Naive thymus-derived CD4-positive, alpha-beta T cell (primary cell): ENCODE measurements at regions not wholly inside any gene's neighbourhood (a gene's known extent, or its start where the extent isn't known, plus 50 kb on each side); places are given as distances from the start of the nearest gene placed in this dataset.

Experiments
- ATAC-seq: fragments of 150-1000 bp; cut with Tn5 transposase; 2 replicates; pipeline ENCODE4 v1.10.0; 2021; ENCODE audit warnings: mild to moderate bottlenecking, moderate library complexity
- CTCF ChIA-PET: fragments of 350-600 bp; sonication (Branson Sonifier 250); formaldehyde crosslinking; loops from one replicate; lab custom pipeline; 2021; ENCODE audit warnings: antibody characterized with exemption; lab: Charles Lee
- POLR2A ChIA-PET: fragments of 350-600 bp; sonication (Branson Sonifier 250); formaldehyde crosslinking; loops from one replicate; lab custom pipeline; 2021; ENCODE audit warnings: antibody characterized with exemption, inconsistent platforms; lab: Charles Lee
- DNase-seq, 9 donors: peaks; one replicate each; pipeline versions ENCODE4 v3.0.0 to v3.0.0-alpha.2; 2020 to 2022; ENCODE audit warnings: mixed read lengths in 1 of 9
- H3K27ac ChIP-seq: one replicate; pipeline ENCODE4 v1.7.0; 2013; ENCODE audit warnings: mild to moderate bottlenecking, low read depth, low read length, moderate library complexity
- H3K27me3 ChIP-seq, 2 donors: one replicate each; pipeline ENCODE4 v1.7.0; 2013; ENCODE audit warnings: low read length in 2 of 2, mild to moderate bottlenecking in 2 of 2, moderate library complexity in 2 of 2; ENCODE audit not compliant: control insufficient read depth in 2 of 2, insufficient read depth in 2 of 2
- H3K36me3 ChIP-seq, 3 experiments: 1 replicate in 2 of 3; 2 replicates in 1 of 3; pipeline ENCODE4 v1.7.0; 2013; ENCODE audit warnings: low read length in 3 of 3, mild to moderate bottlenecking in 3 of 3, moderate library complexity in 1 of 3; ENCODE audit not compliant: insufficient read depth in 3 of 3, control insufficient read depth in 2 of 3
- H3K4me1 ChIP-seq, 2 donors: one replicate each; pipeline ENCODE4 v1.7.0; 2013; ENCODE audit warnings: low read length in 2 of 2, mild to moderate bottlenecking in 2 of 2, moderate library complexity in 1 of 2; ENCODE audit not compliant: control insufficient read depth in 2 of 2, insufficient read depth in 2 of 2
- H3K4me3 ChIP-seq: 2 replicates; pipeline ENCODE4 v1.7.0; 2013; ENCODE audit warnings: mild to moderate bottlenecking, low read length
- H3K9me3 ChIP-seq, 3 experiments: 1 replicate in 2 of 3; 2 replicates in 1 of 3; pipeline ENCODE4 v1.7.0; 2013; ENCODE audit warnings: low read length in 3 of 3; ENCODE audit not compliant: control insufficient read depth in 2 of 3
- H3K27ac Mint-ChIP-seq, 9 donors: one replicate each; pipeline ENCODE4 v1.8.0; 2020 to 2022; ENCODE audit warnings: mixed read lengths in 9 of 9, mild to moderate bottlenecking in 8 of 9, moderate library complexity in 5 of 9, inconsistent platforms in 2 of 9
- H3K27me3 Mint-ChIP-seq, 5 donors: one replicate each; pipeline ENCODE4 v1.8.0; 2021 to 2022; ENCODE audit warnings: mixed read lengths in 5 of 5, mild to moderate bottlenecking in 1 of 5
- H3K36me3 Mint-ChIP-seq, 5 donors: one replicate each; pipeline ENCODE4 v1.8.0; 2020 to 2022; ENCODE audit warnings: mixed read lengths in 5 of 5, mild to moderate bottlenecking in 3 of 5, inconsistent platforms in 1 of 5
- H3K4me1 Mint-ChIP-seq, 7 donors: one replicate each; pipeline ENCODE4 v1.8.0; 2020 to 2022; ENCODE audit warnings: mixed read lengths in 7 of 7, mild to moderate bottlenecking in 3 of 7, inconsistent platforms in 1 of 7
- H3K4me3 Mint-ChIP-seq, 10 donors: one replicate each; pipeline ENCODE4 v1.8.0; 2020 to 2022; ENCODE audit warnings: mild to moderate bottlenecking in 10 of 10, mixed read lengths in 10 of 10, moderate library complexity in 6 of 10, inconsistent platforms in 2 of 10
- H3K9me3 Mint-ChIP-seq, 11 donors: one replicate each; pipeline ENCODE4 v1.8.0; 2020 to 2022; ENCODE audit warnings: mixed read lengths in 11 of 11, mild to moderate bottlenecking in 4 of 11, inconsistent platforms in 1 of 11, moderate library complexity in 1 of 11
- intact Hi-C, 2 donors: fragments of 100-400 bp; cut with micrococcal nuclease; formaldehyde crosslinking; loops; one replicate each; pipeline ENCODE4 v1.15.1; 2023

GRCh38 chr9:18362166-18362565 is 111.8 kb upstream of the ADAMTSL1 start:
- CTCF ChIA-PET, result interaction anchor here (0.5 kb wide), 1 partner anchor 476 kb away, joined by 3 read pairs; no protein-coding TSS in a partner anchor
- Mint-ChIP-seq H3K4me3 (no peak overlapping the region), H3K36me3 (no peaks in the 10 kb centered on the region), H3K27me3 (peaks cover 0 to 10% (median 0%) of the 10 kb centered on the region in 5 donors), H3K9me3 (peaks cover 0 to 4% (median 0%) of the 10 kb centered on the region in 11 donors), H3K27ac (no peak overlapping the region), H3K4me1 (no peaks in the 10 kb centered on the region)
- no peak overlapping the region for H3K27ac ChIP-seq
- DNase-seq (no peak), ATAC-seq (no peak)
- POLR2A ChIA-PET, result no interaction called here
- H3K4me1 ChIP-seq, result no peaks in the 10 kb centered on the region
- H3K27me3 ChIP-seq, result no peaks in the 10 kb centered on the region
- H3K36me3 ChIP-seq, result no peaks in the 10 kb centered on the region
- intact Hi-C loops, result no loop called here
- no peaks in the 10 kb centered on the region for H3K9me3 ChIP-seq
- H3K4me3 ChIP-seq, result no peak overlapping the region

GRCh38 chr9:18362901-18363685 is 110.9 kb upstream of the ADAMTSL1 start:
- no peak overlapping the region for H3K4me3 ChIP-seq
- Mint-ChIP-seq H3K9me3 (peaks cover 0 to 4% (median 0%) of the 10 kb centered on the region in 11 donors), H3K36me3 (no peaks in the 10 kb centered on the region), H3K27me3 (peaks cover 0 to 10% (median 0%) of the 10 kb centered on the region in 5 donors), H3K4me1 (no peaks in the 10 kb centered on the region), H3K4me3 (no peak overlapping the region), H3K27ac (no peak overlapping the region)
- H3K9me3 ChIP-seq, result no peaks in the 10 kb centered on the region
- intact Hi-C loops, result no loop called here
- no peaks in the 10 kb centered on the region for H3K4me1 ChIP-seq
- ATAC-seq (no peak), DNase-seq (no peak)
- H3K27ac ChIP-seq, result no peak overlapping the region
- ChIA-PET CTCF (no interaction called here), POLR2A (no interaction called here)
- H3K27me3 ChIP-seq, result no peaks in the 10 kb centered on the region
- no peaks in the 10 kb centered on the region for H3K36me3 ChIP-seq

- Histone ChIP-seq H3K27ac (no peak overlapping the region), H3K9me3 (no peaks in the 10 kb centered on the region), H3K27me3 (no peaks in the 10 kb centered on the region), H3K4me1 (no peaks in the 10 kb centered on the region), H3K4me3 (no peak overlapping the region), H3K36me3 (no peaks in the 10 kb centered on the region)
- H3K36me3 Mint-ChIP-seq, result no peaks in the 10 kb centered on the region
- ChIA-PET CTCF (no interaction called here), POLR2A (no interaction called here)
- DNase-seq, result no peak
- no peak overlapping the region for H3K4me3 Mint-ChIP-seq
- peaks cover 0 to 4% (median 0%) of the 10 kb centered on the region in 11 donors for H3K9me3 Mint-ChIP-seq
- intact Hi-C loops, result no loop called here
- no peaks in the 10 kb centered on the region for H3K4me1 Mint-ChIP-seq
- peaks cover 0 to 18% (median 0%) of the 10 kb centered on the region in 5 donors for H3K27me3 Mint-ChIP-seq
- no peak overlapping the region for H3K27ac Mint-ChIP-seq
- ATAC-seq, result no peak
These were observed 108.3 kb upstream of the ADAMTSL1 start for GRCh38 chr9:18365651-18366050.

GRCh38 chr9:18366184-18366583 is 107.8 kb upstream of the ADAMTSL1 start:
- Mint-ChIP-seq H3K9me3 (peaks cover 0 to 4% (median 0%) of the 10 kb centered on the region in 11 donors), H3K27me3 (peaks cover 0 to 13% (median 0%) of the 10 kb centered on the region in 5 donors), H3K27ac (no peak overlapping the region), H3K36me3 (no peaks in the 10 kb centered on the region), H3K4me1 (no peaks in the 10 kb centered on the region), H3K4me3 (no peak overlapping the region)
- DNase-seq (no peak), ATAC-seq (no peak)
- intact Hi-C loops, result no loop called here
- CTCF ChIA-PET, result no interaction called here
- POLR2A ChIA-PET, result no interaction called here
- H3K27ac ChIP-seq, result no peak overlapping the region
- no peaks in the 10 kb centered on the region for H3K9me3 ChIP-seq
- H3K4me3 ChIP-seq, result no peak overlapping the region
- no peaks in the 10 kb centered on the region for H3K36me3 ChIP-seq
- H3K4me1 ChIP-seq, result no peaks in the 10 kb centered on the region
- H3K27me3 ChIP-seq, result no peaks in the 10 kb centered on the region

GRCh38 chr9:18368206-18368605 is 105.7 kb upstream of the ADAMTSL1 start:
- H3K9me3 Mint-ChIP-seq, result peaks cover 0 to 4% (median 0%) of the 10 kb centered on the region in 11 donors
- Histone ChIP-seq H3K36me3 (no peaks in the 10 kb centered on the region), H3K9me3 (no peaks in the 10 kb centered on the region), H3K27ac (no peak overlapping the region), H3K27me3 (no peaks in the 10 kb centered on the region), H3K4me1 (no peaks in the 10 kb centered on the region), H3K4me3 (no peak overlapping the region)
- CTCF ChIA-PET, result no interaction called here
- intact Hi-C loops, result no loop called here
- POLR2A ChIA-PET, result no interaction called here
- DNase-seq (no peak), ATAC-seq (no peak)
- no peak overlapping the region for H3K27ac Mint-ChIP-seq
- peaks cover 0 to 13% (median 0%) of the 10 kb centered on the region in 5 donors for H3K27me3 Mint-ChIP-seq
- H3K36me3 Mint-ChIP-seq, result no peaks in the 10 kb centered on the region
- H3K4me1 Mint-ChIP-seq, result no peaks in the 10 kb centered on the region
- no peak overlapping the region for H3K4me3 Mint-ChIP-seq

GRCh38 chr9:18371141-18371540 is 102.8 kb upstream of the ADAMTSL1 start:
- Histone ChIP-seq H3K4me1 (no peaks in the 10 kb centered on the region), H3K36me3 (no peaks in the 10 kb centered on the region), H3K4me3 (no peak overlapping the region), H3K9me3 (no peaks in the 10 kb centered on the region), H3K27me3 (no peaks in the 10 kb centered on the region), H3K27ac (no peak overlapping the region)
- intact Hi-C loops, result no loop called here
- CTCF ChIA-PET, result no interaction called here
- POLR2A ChIA-PET, result interaction anchor here (0.6 kb wide), 1 partner anchor 1424 kb away, joined by 3 read pairs; no protein-coding TSS in a partner anchor
- Mint-ChIP-seq H3K27me3 (peaks cover 0 to 13% (median 3%) of the 10 kb centered on the region in 5 donors), H3K4me3 (no peak overlapping the region), H3K27ac (no peak overlapping the region), H3K4me1 (no peaks in the 10 kb centered on the region), H3K36me3 (no peaks in the 10 kb centered on the region), H3K9me3 (peaks cover 0 to 4% (median 2%) of the 10 kb centered on the region in 11 donors)
- no peak for ATAC-seq
- DNase-seq, result no peak

- Mint-ChIP-seq H3K27ac (no peak overlapping the region), H3K9me3 (peaks cover 0 to 5% (median 3%) of the 10 kb centered on the region in 11 donors)
- CTCF ChIA-PET, result no interaction called here
These were observed 102.3 kb upstream of the ADAMTSL1 start for GRCh38 chr9:18371621-18372020.

More at GRCh38 chr9:18371621-18372020, 102.3 kb upstream of the ADAMTSL1 start:
- H3K4me1 ChIP-seq, result no peaks in the 10 kb centered on the region
- H3K4me3 ChIP-seq, result no peak overlapping the region
- Mint-ChIP-seq H3K4me1 (no peaks in the 10 kb centered on the region), H3K36me3 (no peaks in the 10 kb centered on the region), H3K4me3 (no peak overlapping the region), H3K27me3 (peaks cover 0 to 13% (median 3%) of the 10 kb centered on the region in 5 donors)
- no peaks in the 10 kb centered on the region for H3K27me3 ChIP-seq
- intact Hi-C loops, result no loop called here
- H3K36me3 ChIP-seq, result no peaks in the 10 kb centered on the region
- H3K9me3 ChIP-seq, result no peaks in the 10 kb centered on the region
- no peak for DNase-seq
- POLR2A ChIA-PET, result interaction anchor here (0.6 kb wide), 1 partner anchor 1424 kb away, joined by 3 read pairs; no protein-coding TSS in a partner anchor
- no peak for ATAC-seq
- H3K27ac ChIP-seq, result no peak overlapping the region
